PC-3 (cell line): ENCODE measurements at regions not wholly inside any gene's neighbourhood (a gene's known extent, or its start where the extent isn't known, plus 50 kb on each side); places are given as distances from the start of the nearest gene placed in this dataset.

Experiments used
- ATAC-seq: fragments of 200-7000 bp; cut with Tn5 transposase; 2 replicates; pipeline ENCODE4 v1.9.1; 2020; ENCODE audit warnings: mild to moderate bottlenecking, moderate library complexity
- BruUV-seq: library from RNA; stranded (reverse); fragments of 400-500 nt; replicated peaks from 2 replicates; lab custom pipeline; 2021; lab: Mats Ljungman, UMichigan
- CTCF ChIA-PET: fragments of 300-600 bp; sonication (Branson Sonifier 250); formaldehyde crosslinking; loops from one replicate; lab custom pipeline; 2022; ENCODE audit warnings: antibody characterized with exemption; lab: Charles Lee
- POLR2A ChIA-PET: fragments of 300-600 bp; sonication (Branson Sonifier 250); formaldehyde crosslinking; loops from one replicate; lab custom pipeline; 2022; ENCODE audit warnings: antibody characterized with exemption; ENCODE audit not compliant: unreplicated experiment; lab: Charles Lee
- DNase-seq: peaks from one replicate; pipeline ENCODE4 v3.0.0-alpha.2; 2015
- H2AFZ ChIP-seq: fragments of 300-600 bp; sonication (generic); 2 replicates; pipeline ENCODE4 v1.6.0; 2016; ENCODE audit warnings: antibody characterized with exemption, low read length
- H3F3A ChIP-seq: fragments of 300-600 bp; sonication (generic); one replicate; pipeline ENCODE4 v1.6.0; 2017; ENCODE audit warnings: antibody characterized with exemption, low read length, control low read depth, mild to moderate bottlenecking; ENCODE audit not compliant: unreplicated experiment
- H3K27ac ChIP-seq: fragments of 300-600 bp; sonication (generic); 2 replicates; pipeline ENCODE4 v1.5.1; 2016; ENCODE audit warnings: mild to moderate bottlenecking, low read length
- H3K27me3 ChIP-seq: fragments of 300-600 bp; sonication (generic); 2 replicates; pipeline ENCODE4 v1.6.1; 2016; ENCODE audit warnings: low read length, mixed read lengths
- H3K36me3 ChIP-seq: fragments of 300-600 bp; sonication (generic); 2 replicates; pipeline ENCODE4 v1.6.1; 2016; ENCODE audit warnings: low read depth, mixed run types, low read length, mixed read lengths
- H3K4me1 ChIP-seq: fragments of 300-600 bp; sonication (generic); 2 replicates; pipeline ENCODE4 v1.5.1; 2016; ENCODE audit warnings: low read length; ENCODE audit not compliant: insufficient read depth
- H3K4me2 ChIP-seq: fragments of 300-600 bp; sonication (generic); 2 replicates; pipeline ENCODE4 v1.6.0; 2016; ENCODE audit warnings: low read length
- H3K4me3 ChIP-seq: fragments of 300-600 bp; sonication (generic); 2 replicates; pipeline ENCODE4 v1.5.1; 2016; ENCODE audit warnings: mild to moderate bottlenecking, low read length, mixed read lengths
- H3K79me2 ChIP-seq: fragments of 300-600 bp; sonication (generic); 2 replicates; pipeline ENCODE4 v1.6.1; 2017; ENCODE audit warnings: low read length, mixed read lengths
- H3K9ac ChIP-seq: fragments of 300-600 bp; sonication (generic); 2 replicates; pipeline ENCODE4 v1.6.0; 2016; ENCODE audit warnings: mild to moderate bottlenecking, low read length
- H3K9me2 ChIP-seq: fragments of 300-600 bp; sonication (generic); replicated peaks from 2 replicates; pipeline ENCODE4 v1.6.1; 2016; ENCODE audit warnings: mixed run types, low read length, mixed read lengths
- H3K9me3 ChIP-seq: fragments of 300-600 bp; sonication (generic); 2 replicates; pipeline ENCODE4 v1.6.1; 2016; ENCODE audit warnings: low read length, mixed read lengths
- H4K20me1 ChIP-seq: fragments of 300-600 bp; sonication (generic); 2 replicates; pipeline ENCODE4 v1.6.1; 2016; ENCODE audit warnings: low read length, mixed read lengths
- EZH2 ChIP-seq: fragments of 300-600 bp; sonication (generic); IDR thresholded peaks from one replicate; pipeline ENCODE4 v1.6.1; 2017; ENCODE audit warnings: antibody characterized with exemption, mild to moderate bottlenecking, low read length; ENCODE audit not compliant: unreplicated experiment
- EZH2phosphoT487 ChIP-seq: fragments of 300-600 bp; sonication (generic); IDR thresholded peaks from 2 replicates; pipeline ENCODE4 v1.6.1; 2018; ENCODE audit warnings: mild to moderate bottlenecking, antibody characterized with exemption, low read length, borderline replicate concordance
- intact Hi-C: fragments of 100-400 bp; cut with micrococcal nuclease; formaldehyde crosslinking; loops from 2 replicates; pipeline ENCODE4 v1.9.0; 2023
- TF ChIP-seq, protein P1 (sequence below): fragments of 300-600 bp; sonication (generic); conservative IDR thresholded peaks from 2 replicates; pipeline ENCODE4 v1.5.1; 2017; ENCODE audit warnings: antibody characterized with exemption, low read depth, mild to moderate bottlenecking, low read length

DNA sequence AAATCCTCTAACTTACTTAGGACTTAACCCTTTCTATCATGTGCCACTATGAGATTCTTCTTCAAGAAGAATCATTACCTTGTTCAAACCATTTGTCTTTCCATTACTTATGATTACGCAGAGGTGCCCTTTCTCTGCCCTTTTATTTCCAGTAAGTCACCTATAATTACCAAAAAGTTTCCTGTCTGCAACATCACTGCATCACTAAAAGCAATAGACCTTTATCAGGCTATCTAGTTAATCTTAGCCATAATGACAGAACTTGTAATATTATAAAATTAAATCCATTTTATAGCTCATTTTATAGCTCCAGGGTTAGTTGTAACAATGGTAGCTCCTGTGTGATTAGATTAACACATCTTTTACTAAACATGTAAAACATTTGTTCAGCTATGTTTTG lies 673.6 kb upstream of the PITX2 start:
- intact Hi-C loops, result no loop called here
- H3K9me3 ChIP-seq, result no peaks in the 10 kb centered on the region
- DNase-seq (no peak), ATAC-seq (no peak)
- H3F3A ChIP-seq, result no peaks in the 10 kb centered on the region
- no peaks in the 10 kb centered on the region for H3K79me2 ChIP-seq
- no peak overlapping the region for H3K4me2 ChIP-seq
- POLR2A ChIA-PET, result no interaction called here
- TF ChIP-seq, protein P1, sequence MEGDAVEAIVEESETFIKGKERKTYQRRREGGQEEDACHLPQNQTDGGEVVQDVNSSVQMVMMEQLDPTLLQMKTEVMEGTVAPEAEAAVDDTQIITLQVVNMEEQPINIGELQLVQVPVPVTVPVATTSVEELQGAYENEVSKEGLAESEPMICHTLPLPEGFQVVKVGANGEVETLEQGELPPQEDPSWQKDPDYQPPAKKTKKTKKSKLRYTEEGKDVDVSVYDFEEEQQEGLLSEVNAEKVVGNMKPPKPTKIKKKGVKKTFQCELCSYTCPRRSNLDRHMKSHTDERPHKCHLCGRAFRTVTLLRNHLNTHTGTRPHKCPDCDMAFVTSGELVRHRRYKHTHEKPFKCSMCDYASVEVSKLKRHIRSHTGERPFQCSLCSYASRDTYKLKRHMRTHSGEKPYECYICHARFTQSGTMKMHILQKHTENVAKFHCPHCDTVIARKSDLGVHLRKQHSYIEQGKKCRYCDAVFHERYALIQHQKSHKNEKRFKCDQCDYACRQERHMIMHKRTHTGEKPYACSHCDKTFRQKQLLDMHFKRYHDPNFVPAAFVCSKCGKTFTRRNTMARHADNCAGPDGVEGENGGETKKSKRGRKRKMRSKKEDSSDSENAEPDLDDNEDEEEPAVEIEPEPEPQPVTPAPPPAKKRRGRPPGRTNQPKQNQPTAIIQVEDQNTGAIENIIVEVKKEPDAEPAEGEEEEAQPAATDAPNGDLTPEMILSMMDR, result no peak
- TF ChIP-seq EZH2 (no peak), EZH2phosphoT487 (no peak)
- no peak overlapping the region for H2AFZ ChIP-seq
- no peaks in the 10 kb centered on the region for H4K20me1 ChIP-seq
- H3K4me1 ChIP-seq, result no peaks in the 10 kb centered on the region
- H3K36me3 ChIP-seq, result no peaks in the 10 kb centered on the region
- no peaks in the 10 kb centered on the region for H3K27me3 ChIP-seq
- no peaks in the 10 kb centered on the region for H3K9me2 ChIP-seq
- no TSS peak for BruUV-seq
- H3K4me3 ChIP-seq, result no peak overlapping the region
- CTCF ChIA-PET, result no interaction called here
- no peak overlapping the region for H3K9ac ChIP-seq
- H3K27ac ChIP-seq, result no peak overlapping the region

DNA sequence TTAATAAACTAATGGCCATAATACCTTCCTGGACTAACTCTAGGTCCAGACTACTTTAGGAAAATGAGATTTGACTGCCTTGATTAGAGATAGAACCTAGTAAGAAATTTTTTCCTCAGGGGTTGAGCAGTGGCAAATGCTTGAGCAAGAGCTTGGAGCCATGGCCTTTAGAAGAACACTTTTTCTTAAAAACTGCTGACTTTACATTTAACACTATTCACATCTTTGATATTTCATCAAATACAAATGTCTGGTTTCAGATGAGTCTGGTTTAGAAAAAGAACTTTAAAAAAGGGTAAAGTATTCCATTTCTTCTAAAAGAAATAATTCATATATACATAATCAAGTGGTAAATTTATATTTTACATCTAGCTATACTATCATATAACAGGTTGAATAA lies 680.9 kb upstream of the PITX2 start:
- ChIA-PET POLR2A (no interaction called here), CTCF (no interaction called here)
- Histone ChIP-seq H3K9me2 (no peaks in the 10 kb centered on the region), H4K20me1 (no peaks in the 10 kb centered on the region), H3K4me1 (no peaks in the 10 kb centered on the region), H3K4me2 (no peak overlapping the region), H3K36me3 (no peaks in the 10 kb centered on the region), H3K27me3 (no peaks in the 10 kb centered on the region), H3F3A (no peaks in the 10 kb centered on the region), H3K27ac (no peak overlapping the region), H3K9me3 (no peaks in the 10 kb centered on the region), H2AFZ (no peak overlapping the region), H3K9ac (no peak overlapping the region), H3K79me2 (no peaks in the 10 kb centered on the region), H3K4me3 (no peak overlapping the region)
- no TSS peak for BruUV-seq
- DNase-seq, result no peak
- no peak for TF ChIP-seq EZH2phosphoT487
- TF ChIP-seq EZH2, result no peak
- TF ChIP-seq, protein P1, result no peak
- no peak for ATAC-seq
- intact Hi-C loops, result no loop called here

DNA sequence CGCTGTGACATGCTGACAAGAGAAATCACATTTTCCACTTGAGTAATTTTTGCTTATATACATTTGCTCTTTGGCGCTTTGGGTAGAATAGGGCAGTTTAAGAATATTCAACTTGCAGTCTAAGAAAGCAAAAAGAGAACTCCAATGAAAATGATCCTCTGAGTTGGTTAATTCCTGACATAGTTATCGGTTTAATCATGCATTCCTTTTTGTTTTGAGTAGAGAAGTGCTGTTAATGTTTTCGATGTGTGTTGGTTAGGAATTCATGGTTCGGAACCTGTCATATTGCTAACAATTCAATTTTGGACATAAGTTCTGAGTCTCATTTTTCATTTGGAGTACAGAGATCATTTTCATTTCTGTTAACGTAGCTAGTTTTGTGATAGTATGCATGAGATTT lies 700.6 kb upstream of the PITX2 start:
- CTCF ChIA-PET, result no interaction called here
- TF ChIP-seq, protein P1, result no peak
- no peak for TF ChIP-seq EZH2phosphoT487
- TF ChIP-seq EZH2, result no peak
- H3K9me2 ChIP-seq, result no peaks in the 10 kb centered on the region

More for the DNA sequence above, 700.6 kb upstream of the PITX2 start:
- no peak overlapping the region for H2AFZ ChIP-seq
- H3K27ac ChIP-seq, result no peak overlapping the region
- no peaks in the 10 kb centered on the region for H3K9me3 ChIP-seq
- no peaks in the 10 kb centered on the region for H3K27me3 ChIP-seq
- H3F3A ChIP-seq, result no peaks in the 10 kb centered on the region
- peak; percentile 44 for DNase-seq
- no peaks in the 10 kb centered on the region for H3K36me3 ChIP-seq
- POLR2A ChIA-PET, result no interaction called here
- H3K9ac ChIP-seq, result no peak overlapping the region
- H3K4me3 ChIP-seq, result no peak overlapping the region
- H3K79me2 ChIP-seq, result no peaks in the 10 kb centered on the region
- no peaks in the 10 kb centered on the region for H4K20me1 ChIP-seq
- peak; percentile 62; the same call in 1 of the 2 replicates for ATAC-seq
- peak overlapping the region; percentile 51 for H3K4me2 ChIP-seq
- BruUV-seq, result no TSS peak
- intact Hi-C loops, result no loop called here
- H3K4me1 ChIP-seq, result peaks cover 9% of the 10 kb centered on the region
